Pons (tissue), 1 donor: ENCODE measurements at regions not wholly inside any gene's neighbourhood (a gene's known extent, or its start where the extent isn't known, plus 50 kb on each side); places are given as distances from the start of the nearest gene placed in this dataset.
A peak's percentile ranks its signal among the peaks of the same experiment; 100 is the strongest.

ENCODE experiments used
- DNase-seq: peaks from one replicate; pipeline ENCODE4 v3.0.0-alpha.2; 2016; ENCODE audit warnings: low spot score

GRCh38 chr2:147550995-147551731 is 293.7 kb upstream of the ACVR2A start:
- DNase-seq, result no peak

- no peak for DNase-seq
These were observed 295.8 kb upstream of the ACVR2A start for GRCh38 chr2:147549054-147549453.

GRCh38 chr2:147548451-147548850 is 296.4 kb upstream of the ACVR2A start:
- DNase-seq, result no peak

GRCh38 chr2:147547440-147547839 is 297.4 kb upstream of the ACVR2A start:
- DNase-seq, result no peak

GRCh38 chr2:147546109-147546508 is 298.7 kb upstream of the ACVR2A start:
- no peak for DNase-seq

GRCh38 chr2:147543056-147543455 is 301.8 kb upstream of the ACVR2A start:
- DNase-seq, result no peak

GRCh38 chr2:147542351-147542750 is 302.5 kb upstream of the ACVR2A start:
- no peak for DNase-seq

- DNase-seq, result no peak
These were observed 303.5 kb upstream of the ACVR2A start for GRCh38 chr2:147541314-147541713.

- DNase-seq, result no peak
These were observed 306.0 kb upstream of the ACVR2A start for GRCh38 chr2:147538821-147539220.

GRCh38 chr2:147538088-147538487 is 306.7 kb upstream of the ACVR2A start:
- no peak for DNase-seq

GRCh38 chr2:147531269-147531668 is 313.6 kb upstream of the ACVR2A start:
- DNase-seq, result no peak

- no peak for DNase-seq
These were observed 314.8 kb upstream of the ACVR2A start for GRCh38 chr2:147530033-147530432.

GRCh38 chr2:147525819-147526489 is 318.9 kb upstream of the ACVR2A start:
- peak; percentile 19 for DNase-seq

- no peak for DNase-seq
These were observed 319.9 kb upstream of the ACVR2A start for GRCh38 chr2:147524912-147525311.

GRCh38 chr2:147523415-147523814 is 321.4 kb upstream of the ACVR2A start:
- DNase-seq, result no peak

- no peak for DNase-seq
These were observed 322.9 kb upstream of the ACVR2A start for GRCh38 chr2:147521936-147522335.

- no peak for DNase-seq
These were observed 324.0 kb upstream of the ACVR2A start for GRCh38 chr2:147520817-147521216.

- DNase-seq, result no peak
These were observed 325.7 kb upstream of the ACVR2A start for GRCh38 chr2:147519178-147519577.

GRCh38 chr2:147515213-147515612 is 329.6 kb upstream of the ACVR2A start:
- no peak for DNase-seq

- DNase-seq, result no peak
These were observed 332.6 kb upstream of the ACVR2A start for GRCh38 chr2:147512206-147512605.

GRCh38 chr2:147511491-147511948 is 333.3 kb upstream of the ACVR2A start:
- DNase-seq, result peak; percentile 58

GRCh38 chr2:147509821-147510220 is 335.0 kb upstream of the ACVR2A start:
- DNase-seq, result no peak

- no peak for DNase-seq
These were observed 337.9 kb upstream of the ACVR2A start for GRCh38 chr2:147506889-147507288.
